GM10266 (cell line): ENCODE measurements at regions not wholly inside any gene's neighbourhood (a gene's known extent, or its start where the extent isn't known, plus 50 kb on each side); places are given as distances from the start of the nearest gene placed in this dataset.

ENCODE experiments used
- DNase-seq: peaks from one replicate; pipeline ENCODE4 v3.0.0; 2012; ENCODE audit errors: extremely low spot score
- TF ChIP-seq, protein P1 (sequence below): IDR thresholded peaks from 2 replicates; pipeline ENCODE4 v1.5.1; 2012; ENCODE audit warnings: mild to moderate bottlenecking, low read depth; ENCODE audit not compliant: control insufficient read depth, insufficient read depth; ENCODE audit errors: missing control alignments

DNA sequence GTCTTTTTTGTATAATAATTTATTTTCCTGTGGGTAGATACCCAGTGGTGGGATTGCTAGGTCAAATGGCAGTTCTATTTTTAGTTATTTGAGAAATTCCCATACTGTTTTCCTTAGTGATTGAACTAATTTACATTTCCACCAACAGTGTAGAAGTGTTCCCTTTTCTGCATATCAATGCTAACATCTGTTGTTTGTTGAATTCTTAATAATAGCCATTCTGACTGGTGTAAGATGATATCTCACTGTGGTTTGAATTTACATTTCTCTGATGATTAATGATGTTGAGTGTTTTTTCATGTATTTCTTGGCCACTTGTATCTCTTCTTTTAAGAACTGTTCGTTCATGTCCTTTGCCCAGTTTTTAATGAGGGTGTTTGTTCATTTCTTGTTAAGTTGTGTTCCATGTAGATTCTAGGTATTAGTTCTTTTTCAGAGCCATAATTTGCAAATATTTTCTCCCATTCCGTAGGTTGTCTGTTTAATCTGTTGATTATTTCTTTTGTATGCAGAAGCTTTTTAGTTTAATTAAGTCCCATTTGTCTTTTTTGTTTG, 713.3 kb upstream of the EPHA6 start:
- no peak for DNase-seq
- TF ChIP-seq, protein P1, sequence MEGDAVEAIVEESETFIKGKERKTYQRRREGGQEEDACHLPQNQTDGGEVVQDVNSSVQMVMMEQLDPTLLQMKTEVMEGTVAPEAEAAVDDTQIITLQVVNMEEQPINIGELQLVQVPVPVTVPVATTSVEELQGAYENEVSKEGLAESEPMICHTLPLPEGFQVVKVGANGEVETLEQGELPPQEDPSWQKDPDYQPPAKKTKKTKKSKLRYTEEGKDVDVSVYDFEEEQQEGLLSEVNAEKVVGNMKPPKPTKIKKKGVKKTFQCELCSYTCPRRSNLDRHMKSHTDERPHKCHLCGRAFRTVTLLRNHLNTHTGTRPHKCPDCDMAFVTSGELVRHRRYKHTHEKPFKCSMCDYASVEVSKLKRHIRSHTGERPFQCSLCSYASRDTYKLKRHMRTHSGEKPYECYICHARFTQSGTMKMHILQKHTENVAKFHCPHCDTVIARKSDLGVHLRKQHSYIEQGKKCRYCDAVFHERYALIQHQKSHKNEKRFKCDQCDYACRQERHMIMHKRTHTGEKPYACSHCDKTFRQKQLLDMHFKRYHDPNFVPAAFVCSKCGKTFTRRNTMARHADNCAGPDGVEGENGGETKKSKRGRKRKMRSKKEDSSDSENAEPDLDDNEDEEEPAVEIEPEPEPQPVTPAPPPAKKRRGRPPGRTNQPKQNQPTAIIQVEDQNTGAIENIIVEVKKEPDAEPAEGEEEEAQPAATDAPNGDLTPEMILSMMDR, result no peak

DNA sequence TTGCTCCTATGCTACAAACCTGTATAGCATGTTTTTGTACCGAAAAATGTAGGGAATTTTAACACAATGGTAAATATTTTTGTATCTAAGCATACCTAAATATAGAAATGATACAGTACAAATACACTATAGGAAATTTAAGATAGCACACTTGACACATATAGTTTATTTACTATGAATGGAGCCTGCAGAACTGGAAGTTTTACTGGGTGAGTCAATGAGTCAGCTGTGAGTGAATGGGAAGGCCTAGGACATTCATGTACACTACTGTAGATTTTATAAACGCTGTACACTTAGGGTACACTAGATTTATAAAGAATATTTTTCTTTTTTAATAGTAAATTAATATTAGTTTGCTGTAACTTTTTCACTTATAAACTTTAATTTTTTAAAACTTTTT, 707.7 kb upstream of the EPHA6 start:
- TF ChIP-seq, protein P1, result no peak
- no peak for DNase-seq
